ENCODE measurements at regions not wholly inside any gene's neighbourhood (a gene's known extent, or its start where the extent isn't known, plus 50 kb on each side); places are given as distances from the start of the nearest gene placed in this dataset.

DNA sequence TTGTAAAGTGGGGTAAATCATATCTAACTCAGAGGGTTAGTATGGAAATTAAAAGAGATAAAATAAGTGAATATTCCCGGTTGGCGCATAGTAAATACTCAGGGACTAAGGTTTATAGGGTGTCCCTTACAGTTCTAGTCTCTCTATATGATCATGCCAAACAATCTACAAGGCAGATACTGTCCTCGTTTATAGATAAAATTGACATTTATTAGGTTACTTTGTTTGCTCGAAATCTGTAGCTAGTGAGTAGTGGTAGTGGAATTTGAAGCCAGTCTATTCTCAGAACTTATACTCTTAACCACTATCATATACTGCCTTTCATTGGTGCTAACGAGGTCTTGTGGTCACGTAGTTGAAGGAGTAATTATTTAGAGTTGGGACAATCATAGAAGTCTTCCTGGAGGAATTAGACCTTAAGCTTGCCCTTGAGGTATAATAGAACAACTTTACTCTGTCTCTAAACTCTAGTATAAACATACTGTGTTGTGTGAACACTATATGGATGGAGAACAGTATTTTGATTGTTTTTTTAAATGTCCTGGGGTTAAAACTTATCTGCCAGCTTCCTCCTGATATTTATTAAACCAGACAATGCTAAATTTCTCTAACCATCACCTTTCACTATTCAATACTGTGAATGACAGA, 324.0 kb downstream of the STIM2 start:
- no peak for DNase-seq

GRCh38 chr4:27186710-27187109, 326.1 kb downstream of the STIM2 start:
- no peak for DNase-seq

GRCh38 chr4:27187786-27188185, 327.1 kb downstream of the STIM2 start:
- DNase-seq: no peak

DNA sequence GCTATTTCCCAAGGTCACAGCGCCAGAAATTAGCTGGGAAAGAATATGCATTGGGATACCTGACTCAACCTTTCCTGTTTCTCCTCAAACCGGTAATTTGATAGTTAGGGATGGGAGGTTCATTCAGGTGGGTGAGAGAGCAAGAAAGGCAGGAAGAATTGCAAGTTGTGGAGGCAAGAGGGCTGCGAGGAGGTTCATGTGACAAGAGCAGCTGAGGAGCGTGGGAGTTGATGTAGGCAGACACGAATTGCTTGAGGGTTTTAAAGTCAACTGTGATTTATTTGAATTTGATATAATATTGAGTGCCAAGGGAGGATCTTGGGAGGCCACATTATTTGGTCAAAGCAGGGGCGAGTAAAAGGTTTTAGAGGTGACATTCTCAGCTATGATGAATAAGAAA, 329.0 kb downstream of the STIM2 start:
- no peak for DNase-seq

- DNase-seq: no peak
Observed at GRCh38 chr4:27191592-27191991, 331.0 kb downstream of the STIM2 start.

- DNase-seq: no peak
Observed at GRCh38 chr4:27194599-27195176, 334.0 kb downstream of the STIM2 start.

DNA sequence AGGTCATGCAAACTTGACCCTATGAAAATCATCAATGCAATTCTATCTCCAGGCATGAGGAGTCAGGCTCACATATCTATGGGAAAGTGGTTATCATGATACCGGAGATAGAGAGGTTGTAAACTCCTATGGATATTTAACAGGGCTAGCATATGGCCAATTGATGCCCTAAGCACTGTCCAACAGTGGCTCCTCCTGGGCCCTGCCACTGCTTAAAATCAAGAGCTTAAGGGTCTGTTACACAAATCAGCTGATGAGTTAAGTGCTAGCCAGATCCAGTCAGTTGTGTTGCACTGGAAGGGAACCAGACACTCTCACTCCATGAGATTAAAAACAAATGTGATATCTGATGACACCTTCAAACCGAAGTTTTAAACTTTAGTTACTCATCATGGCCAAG, 337.6 kb downstream of the STIM2 start:
- DNase-seq: peak; percentile 1

DNA sequence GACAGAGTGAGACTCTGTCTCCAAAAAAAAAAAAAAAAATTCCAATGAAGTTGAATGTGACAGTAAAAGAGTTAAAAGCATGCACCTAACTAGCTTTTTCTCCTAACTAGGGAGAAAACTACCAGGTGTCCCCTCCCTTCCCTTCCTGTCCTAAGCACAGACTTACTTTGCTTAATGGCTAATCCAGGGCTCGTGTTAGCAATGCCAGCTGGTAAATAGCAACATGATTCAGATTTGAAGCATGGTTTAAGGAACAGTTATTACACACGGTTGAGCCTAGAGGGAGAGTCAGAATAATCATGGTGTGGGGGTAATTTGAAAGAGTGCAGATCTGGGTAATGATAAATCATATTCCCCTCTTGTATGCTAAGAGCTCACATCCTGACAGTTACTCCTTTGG, 338.3 kb downstream of the STIM2 start:
- no peak for DNase-seq

DNA sequence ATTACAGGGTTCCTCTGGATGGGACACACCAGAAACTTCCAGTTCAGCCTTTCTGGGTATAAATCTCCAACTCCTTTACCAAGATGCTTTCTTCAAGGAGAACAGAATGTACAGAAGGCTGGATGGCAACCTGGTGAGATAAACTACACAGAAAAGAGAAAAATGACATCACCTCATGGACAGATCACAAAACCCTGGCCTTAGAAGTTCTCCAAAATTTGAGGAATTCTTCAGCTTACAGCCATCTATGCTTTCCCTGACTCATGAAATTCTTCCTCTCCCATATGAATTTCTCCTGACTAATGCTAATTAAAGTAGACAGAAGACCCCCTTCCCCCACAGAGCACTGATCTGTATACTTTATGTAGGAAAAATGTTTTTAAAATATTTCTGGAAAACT, 345.4 kb downstream of the STIM2 start:
- peak; percentile 47 for DNase-seq

GRCh38 chr4:27210956-27211355, 350.3 kb downstream of the STIM2 start:
- no peak for DNase-seq

DNA sequence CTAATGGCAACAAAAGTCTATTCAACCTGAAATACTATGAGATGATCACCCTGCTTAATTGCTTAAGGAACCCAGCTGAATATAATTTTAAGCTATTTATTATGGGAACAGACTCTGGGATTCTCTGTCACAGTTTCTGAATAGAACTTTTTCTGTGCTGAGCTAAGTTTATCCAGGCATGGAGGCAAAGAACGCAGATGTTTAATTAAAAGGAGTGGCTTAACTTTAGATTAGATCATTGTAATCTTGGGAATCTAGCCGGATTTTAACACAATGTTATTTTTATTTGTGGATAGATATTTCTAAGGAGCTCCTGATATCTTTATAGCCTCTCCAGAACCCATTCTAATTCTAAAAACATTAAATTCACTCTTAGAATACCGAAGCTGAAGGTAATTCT, 353.4 kb downstream of the STIM2 start:
- no peak for DNase-seq

- DNase-seq: no peak
Observed at GRCh38 chr4:27215220-27215826, 354.7 kb downstream of the STIM2 start.

- peak; percentile 86 for DNase-seq
Observed at GRCh38 chr4:27217261-27217769, 356.7 kb downstream of the STIM2 start.

- peak; percentile 25 for DNase-seq
Observed at GRCh38 chr4:27218013-27218412, 357.4 kb downstream of the STIM2 start.

DNA sequence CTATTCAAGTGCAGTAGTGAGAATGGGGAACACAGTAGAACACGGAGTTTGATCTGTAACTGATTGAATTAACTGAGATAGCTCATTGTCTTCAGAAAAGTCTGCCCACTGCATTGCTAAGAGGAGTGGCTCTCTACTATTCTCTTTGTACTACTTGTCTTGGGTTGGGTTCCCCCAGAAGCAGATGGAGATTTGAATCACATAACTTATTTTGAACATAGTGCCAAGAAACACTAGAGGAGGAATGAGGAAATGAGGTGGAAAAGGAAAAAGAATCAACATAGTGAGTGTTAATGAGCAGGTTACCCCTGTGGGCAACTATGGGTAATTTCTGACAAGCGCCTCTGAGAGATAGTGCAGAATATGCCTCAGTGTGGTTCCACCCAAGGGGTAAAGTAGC, 362.7 kb downstream of the STIM2 start:
- DNase-seq: no peak

GRCh38 chr4:27233531-27233930, 372.9 kb downstream of the STIM2 start:
- no peak for DNase-seq

- DNase-seq: no peak
Observed at GRCh38 chr4:27234306-27234899, 373.8 kb downstream of the STIM2 start.

DNA sequence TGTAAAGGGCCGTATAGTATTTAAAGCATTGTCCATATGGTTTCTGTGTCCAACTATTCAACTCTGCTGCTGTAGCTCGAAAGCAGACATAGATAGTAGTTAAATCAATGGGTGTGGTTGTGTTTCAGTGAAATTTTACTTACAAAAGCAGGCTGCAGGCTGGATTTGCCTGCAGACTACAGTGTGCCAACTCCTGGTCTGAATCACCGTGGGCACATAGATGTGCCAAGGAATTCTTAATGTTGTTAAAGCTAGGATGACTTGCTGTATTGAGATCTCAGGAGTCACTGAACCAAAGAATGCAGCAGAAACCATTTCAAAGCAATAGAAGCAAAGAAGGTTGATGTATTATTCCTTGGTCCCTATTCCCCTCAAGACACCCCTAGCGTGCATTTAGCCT, 379.0 kb downstream of the STIM2 start:
- DNase-seq: no peak

DNA sequence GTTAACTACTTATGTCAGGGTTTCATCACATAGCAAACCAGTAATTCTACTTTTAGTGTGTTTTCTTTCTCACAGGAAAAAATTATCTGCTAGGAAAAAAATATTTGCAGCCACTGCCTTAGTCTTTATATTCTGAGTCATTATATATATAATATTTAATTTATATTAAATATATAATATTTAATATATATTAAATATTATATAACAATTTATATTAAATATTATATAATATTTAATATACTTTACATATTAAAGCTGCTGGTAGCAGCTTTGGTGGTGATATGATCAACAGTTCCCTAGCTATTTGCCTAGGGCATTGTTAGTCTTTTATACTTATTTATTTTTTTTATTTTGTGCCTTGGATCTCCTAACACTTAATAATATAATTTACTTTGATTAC, 381.6 kb downstream of the STIM2 start:
- no peak for DNase-seq

DNA sequence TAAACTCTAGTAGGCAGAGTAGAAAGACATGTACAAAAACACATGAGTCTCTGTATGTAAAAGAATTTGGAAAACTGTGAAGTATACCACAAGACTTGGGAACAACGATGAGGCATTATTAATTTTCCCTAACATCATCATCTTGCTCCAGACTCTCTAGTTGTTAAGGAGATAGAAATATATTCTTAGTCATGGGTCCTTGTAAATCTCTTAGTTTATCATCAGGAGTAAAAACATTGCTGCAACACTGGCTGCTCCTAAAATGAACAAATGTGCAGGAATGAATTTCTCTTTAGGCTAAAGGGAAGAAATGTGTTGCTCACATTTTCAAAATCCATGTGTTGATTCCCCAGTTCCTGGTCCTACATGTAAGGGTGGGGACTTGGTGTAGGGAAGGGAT, 384.6 kb downstream of the STIM2 start:
- DNase-seq: no peak

DNA sequence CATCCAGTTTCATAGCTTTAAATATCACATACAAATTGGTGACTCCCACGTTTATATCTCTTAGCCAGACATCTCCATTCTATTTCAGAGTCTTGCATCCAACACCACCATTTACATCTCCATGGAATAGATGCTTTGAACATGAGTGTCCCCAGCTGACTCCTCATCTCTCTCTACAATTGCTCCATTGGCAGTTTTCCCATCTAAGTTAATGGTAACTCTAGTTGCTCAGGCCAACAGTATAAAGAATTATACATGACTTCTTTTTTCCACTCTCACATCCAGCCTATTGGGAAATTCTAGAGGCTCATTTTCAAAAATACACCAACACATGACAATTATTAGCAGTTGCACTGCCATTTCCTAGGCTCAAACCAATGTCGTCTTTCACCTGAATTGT, 388.2 kb downstream of the STIM2 start:
- peak; percentile 44 for DNase-seq

GRCh38 chr4:27251771-27252170, 391.1 kb downstream of the STIM2 start:
- DNase-seq: no peak

DNA sequence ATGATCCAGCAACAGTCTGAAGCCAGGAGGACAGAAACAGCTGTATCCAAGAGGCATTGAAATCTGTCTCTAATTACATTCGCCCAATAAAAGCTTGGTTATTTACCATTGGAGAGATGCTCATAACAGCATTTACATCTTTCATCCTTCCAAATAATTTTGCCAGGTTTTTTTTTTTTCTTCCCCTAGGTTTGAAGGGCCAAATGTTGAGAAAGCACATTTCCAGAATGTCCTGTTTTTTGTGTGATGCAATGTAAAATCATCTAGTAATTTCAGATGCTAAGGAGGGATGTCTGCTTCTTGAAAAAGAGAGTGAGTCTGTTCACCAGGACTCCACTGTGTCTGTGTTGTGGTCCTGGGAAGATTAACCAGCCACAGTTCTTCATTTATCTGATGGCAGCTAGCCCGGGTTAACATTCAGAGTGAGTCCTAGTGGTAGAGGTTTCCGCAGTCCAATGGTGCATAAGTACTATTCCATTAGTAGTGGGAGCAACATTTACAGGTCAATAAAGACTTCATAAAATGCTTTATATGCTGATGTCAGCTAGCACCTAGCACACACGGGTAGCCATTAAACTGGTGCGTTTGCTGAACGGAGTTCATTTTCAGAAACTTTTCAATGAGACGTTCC, 406.8 kb downstream of the STIM2 start:
- DNase-seq: no peak
